ENCODE measurements at regions not wholly inside any gene's neighbourhood (a gene's known extent, or its start where the extent isn't known, plus 50 kb on each side); places are given as distances from the start of the nearest gene placed in this dataset.

- Mint-ChIP-seq H3K9me3 (ENCODE audit: unreplicated experiment) (no peaks in the 10 kb centered on the region), H3K4me1 (ENCODE audit: unreplicated experiment) (no peaks in the 10 kb centered on the region)
- DNase-seq (ENCODE audit: low spot score): no peak
Measured at GRCh38 chr18:32566960-32567359, 96.3 kb upstream of the GAREM1 start.

GRCh38 chr18:32553640-32554365 lies 83.1 kb upstream of the GAREM1 start:
- Mint-ChIP-seq H3K4me1 (ENCODE audit: unreplicated experiment) (peaks cover 8% of the 10 kb centered on the region), H3K36me3 (ENCODE audit: low read depth, unreplicated experiment) (no peaks in the 10 kb centered on the region), H3K27me3 (ENCODE audit: unreplicated experiment) (no peaks in the 10 kb centered on the region), H3K27ac (ENCODE audit: unreplicated experiment) (no peak overlapping the region), H3K4me3 (ENCODE audit: unreplicated experiment) (no peak overlapping the region), H3K9me3 (ENCODE audit: unreplicated experiment) (no peaks in the 10 kb centered on the region)
- no peak for DNase-seq (ENCODE audit: low spot score)
- no peak for TF ChIP-seq CTCF (IDR thresholded peaks at IDR 0.05; ENCODE audit: unreplicated experiment)

More at GRCh38 chr18:32566960-32567359, 96.3 kb upstream of the GAREM1 start:
- no peak overlapping the region for H3K27ac Mint-ChIP-seq (ENCODE audit: unreplicated experiment)
- no peak for TF ChIP-seq CTCF (IDR thresholded peaks at IDR 0.05; ENCODE audit: unreplicated experiment)
- H3K36me3 Mint-ChIP-seq (ENCODE audit: low read depth, unreplicated experiment): no peaks in the 10 kb centered on the region
- H3K27me3 Mint-ChIP-seq (ENCODE audit: unreplicated experiment): no peaks in the 10 kb centered on the region
- no peak overlapping the region for H3K4me3 Mint-ChIP-seq (ENCODE audit: unreplicated experiment)

- no peak overlapping the region for H3K4me3 Mint-ChIP-seq (ENCODE audit: unreplicated experiment)
- TF ChIP-seq CTCF (IDR thresholded peaks at IDR 0.05; ENCODE audit: unreplicated experiment): no peak
- no peaks in the 10 kb centered on the region for H3K36me3 Mint-ChIP-seq (ENCODE audit: low read depth, unreplicated experiment)
- peaks cover 8% of the 10 kb centered on the region for H3K4me1 Mint-ChIP-seq (ENCODE audit: unreplicated experiment)
- H3K9me3 Mint-ChIP-seq (ENCODE audit: unreplicated experiment): no peaks in the 10 kb centered on the region
- no peaks in the 10 kb centered on the region for H3K27me3 Mint-ChIP-seq (ENCODE audit: unreplicated experiment)
- no peak overlapping the region for H3K27ac Mint-ChIP-seq (ENCODE audit: unreplicated experiment)
- no peak for DNase-seq (ENCODE audit: low spot score)
Measured at GRCh38 chr18:32553174-32553573, 82.5 kb upstream of the GAREM1 start.

- Mint-ChIP-seq H3K27me3 (ENCODE audit: unreplicated experiment) (no peaks in the 10 kb centered on the region), H3K27ac (ENCODE audit: unreplicated experiment) (no peak overlapping the region), H3K4me3 (ENCODE audit: unreplicated experiment) (no peak overlapping the region), H3K9me3 (ENCODE audit: unreplicated experiment) (no peaks in the 10 kb centered on the region), H3K36me3 (ENCODE audit: low read depth, unreplicated experiment) (no peaks in the 10 kb centered on the region), H3K4me1 (ENCODE audit: unreplicated experiment) (peaks cover 8% of the 10 kb centered on the region)
- DNase-seq (ENCODE audit: low spot score): peak; percentile 66
- TF ChIP-seq CTCF (IDR thresholded peaks at IDR 0.05; ENCODE audit: unreplicated experiment): peak; percentile 75
Measured at GRCh38 chr18:32552421-32553030, 81.8 kb upstream of the GAREM1 start.

GRCh38 chr18:32550963-32551362 lies 80.3 kb upstream of the GAREM1 start:
- peaks cover 8% of the 10 kb centered on the region for H3K4me1 Mint-ChIP-seq (ENCODE audit: unreplicated experiment)
- DNase-seq (ENCODE audit: low spot score): peak; percentile 28
- no peaks in the 10 kb centered on the region for H3K36me3 Mint-ChIP-seq (ENCODE audit: low read depth, unreplicated experiment)
- no peak overlapping the region for H3K4me3 Mint-ChIP-seq (ENCODE audit: unreplicated experiment)
- no peak overlapping the region for H3K27ac Mint-ChIP-seq (ENCODE audit: unreplicated experiment)
- no peaks in the 10 kb centered on the region for H3K9me3 Mint-ChIP-seq (ENCODE audit: unreplicated experiment)
- H3K27me3 Mint-ChIP-seq (ENCODE audit: unreplicated experiment): no peaks in the 10 kb centered on the region
- TF ChIP-seq CTCF (IDR thresholded peaks at IDR 0.05; ENCODE audit: unreplicated experiment): peak; percentile 37

All from endothelial cell (in vitro differentiated cells).